ENCODE measurements at regions not wholly inside any gene's neighbourhood (a gene's known extent, or its start where the extent isn't known, plus 50 kb on each side); places are given as distances from the start of the nearest gene placed in this dataset.

- ATAC-seq (no peak), DNase-seq (no peak)
- intact Hi-C loops (cut with micrococcal nuclease) = no loop called here
Measured at GRCh38 chr5:68377733-68378132, 162.2 kb downstream of the PIK3R1 start.

- no peak for DNase-seq
- intact Hi-C loops (cut with micrococcal nuclease) = no loop called here
- no peak for ATAC-seq
Measured at GRCh38 chr5:68378204-68378820, 162.8 kb downstream of the PIK3R1 start.

- intact Hi-C loops (cut with micrococcal nuclease) = no loop called here
- DNase-seq = no peak
- no peak for ATAC-seq
Measured at GRCh38 chr5:68379275-68380036, 163.9 kb downstream of the PIK3R1 start.

- intact Hi-C loops (cut with micrococcal nuclease) = no loop called here
- DNase-seq (no peak), ATAC-seq (no peak)
Measured at GRCh38 chr5:68380078-68380477, 164.5 kb downstream of the PIK3R1 start.

GRCh38 chr5:68381060-68381459, 165.5 kb downstream of the PIK3R1 start:
- intact Hi-C loops (cut with micrococcal nuclease) = no loop called here
- no peak for DNase-seq
- no peak for ATAC-seq

GRCh38 chr5:68381909-68382308, 166.4 kb downstream of the PIK3R1 start:
- no peak for DNase-seq
- intact Hi-C loops (cut with micrococcal nuclease) = no loop called here

GRCh38 chr5:68382640-68383039, 167.1 kb downstream of the PIK3R1 start:
- ATAC-seq (no peak), DNase-seq (no peak)
- intact Hi-C loops (cut with micrococcal nuclease) = no loop called here

More at GRCh38 chr5:68381909-68382308, 166.4 kb downstream of the PIK3R1 start:
- no peak for ATAC-seq

- no peak for ATAC-seq
- intact Hi-C loops (cut with micrococcal nuclease) = no loop called here
Measured at GRCh38 chr5:68383888-68384310, 168.3 kb downstream of the PIK3R1 start.

GRCh38 chr5:68384936-68385594, 169.5 kb downstream of the PIK3R1 start:
- ATAC-seq (no peak), DNase-seq (no peak)
- intact Hi-C loops (cut with micrococcal nuclease) = no loop called here

More at GRCh38 chr5:68383888-68384310, 168.3 kb downstream of the PIK3R1 start:
- DNase-seq = no peak

- ATAC-seq = no peak
- intact Hi-C loops (cut with micrococcal nuclease) = no loop called here
- no peak for DNase-seq
Measured at GRCh38 chr5:68385936-68386335, 170.4 kb downstream of the PIK3R1 start.

- intact Hi-C loops (cut with micrococcal nuclease) = no loop called here
- no peak for ATAC-seq
- DNase-seq = no peak
Measured at GRCh38 chr5:68387074-68387796, 171.7 kb downstream of the PIK3R1 start.

GRCh38 chr5:68389618-68390017, 174.1 kb downstream of the PIK3R1 start:
- DNase-seq (no peak), ATAC-seq (no peak)
- intact Hi-C loops (cut with micrococcal nuclease) = no loop called here

- ATAC-seq = no peak
- intact Hi-C loops (cut with micrococcal nuclease) = no loop called here
- no peak for DNase-seq
Measured at GRCh38 chr5:68392617-68393016, 177.1 kb downstream of the PIK3R1 start.

GRCh38 chr5:68395302-68395701, 179.7 kb downstream of the PIK3R1 start:
- no peak for ATAC-seq
- intact Hi-C loops (cut with micrococcal nuclease) = no loop called here
- no peak for DNase-seq

GRCh38 chr5:68395926-68396511, 180.5 kb downstream of the PIK3R1 start:
- intact Hi-C loops (cut with micrococcal nuclease) = no loop called here
- ATAC-seq = no peak
- DNase-seq = no peak

GRCh38 chr5:68396722-68397121, 181.2 kb downstream of the PIK3R1 start:
- ATAC-seq = no peak
- no peak for DNase-seq
- intact Hi-C loops (cut with micrococcal nuclease) = no loop called here

GRCh38 chr5:68398146-68398812, 182.7 kb downstream of the PIK3R1 start:
- no peak for ATAC-seq
- intact Hi-C loops (cut with micrococcal nuclease) = no loop called here
- no peak for DNase-seq

GRCh38 chr5:68403301-68403700, 187.7 kb downstream of the PIK3R1 start:
- DNase-seq (no peak), ATAC-seq (no peak)

GRCh38 chr5:68404246-68404645, 188.7 kb downstream of the PIK3R1 start:
- intact Hi-C loops (cut with micrococcal nuclease) = no loop called here
- ATAC-seq (no peak), DNase-seq (no peak)

More at GRCh38 chr5:68403301-68403700, 187.7 kb downstream of the PIK3R1 start:
- intact Hi-C loops (cut with micrococcal nuclease) = no loop called here
